Caco-2 (cell line): ENCODE measurements at regions not wholly inside any gene's neighbourhood (a gene's known extent, or its start where the extent isn't known, plus 50 kb on each side); places are given as distances from the start of the nearest gene placed in this dataset.

Experiments used
- BruUV-seq: library from RNA; stranded (reverse); fragments of 400-500 nt; replicated peaks from 2 replicates; lab custom pipeline; 2021; lab: Mats Ljungman, UMichigan
- CTCF ChIA-PET: fragments of 300-600 bp; sonication (Branson Sonifier 250); formaldehyde crosslinking; loops from one replicate; lab custom pipeline; 2022; ENCODE audit warnings: antibody characterized with exemption; lab: Charles Lee
- POLR2A ChIA-PET: fragments of 300-600 bp; sonication (Branson Sonifier 250); formaldehyde crosslinking; loops from one replicate; lab custom pipeline; 2022; ENCODE audit warnings: antibody characterized with exemption; lab: Charles Lee
- DNase-seq, 2 experiments: peaks; one replicate each; pipeline versions ENCODE4 v3.0.0 to v3.0.0-alpha.2; 2020 to 2022
- H3K27me3 ChIP-seq: replicated peaks from 2 replicates; pipeline ENCODE4 v1.6.0; 2011; ENCODE audit warnings: low read length; ENCODE audit not compliant: control insufficient read depth, insufficient read depth
- H3K36me3 ChIP-seq: 2 replicates; pipeline ENCODE4 v1.5.1; 2011; ENCODE audit warnings: low read length; ENCODE audit not compliant: control insufficient read depth, insufficient read depth
- H3K4me1 ChIP-seq: fragments of 250-450 bp; sonication (Bioruptor Pico); 2 replicates; pipeline ENCODE4 v1.5.1; 2020; ENCODE audit warnings: mild to moderate bottlenecking
- H3K4me3 ChIP-seq: 2 replicates; pipeline ENCODE4 v1.5.1; 2011; ENCODE audit warnings: low read depth, mild to moderate bottlenecking, control low read depth, low read length
- H3K9me3 ChIP-seq: fragments of 250-450 bp; sonication (Bioruptor Pico); 2 replicates; pipeline ENCODE4 v1.5.1; 2020; ENCODE audit warnings: mild to moderate bottlenecking, moderate library complexity
- H3K27ac Mint-ChIP-seq: one replicate; pipeline ENCODE4 v1.8.0; 2022; ENCODE audit warnings: mixed read lengths; ENCODE audit not compliant: unreplicated experiment
- H3K27me3 Mint-ChIP-seq: one replicate; pipeline ENCODE4 v1.8.0; 2022; ENCODE audit warnings: mixed read lengths; ENCODE audit not compliant: insufficient read depth, unreplicated experiment
- H3K36me3 Mint-ChIP-seq: one replicate; pipeline ENCODE4 v1.8.0; 2022; ENCODE audit warnings: mild to moderate bottlenecking, mixed read lengths; ENCODE audit not compliant: insufficient read depth, unreplicated experiment
- H3K4me1 Mint-ChIP-seq: one replicate; pipeline ENCODE4 v1.8.0; 2022; ENCODE audit warnings: low read depth, mixed read lengths; ENCODE audit not compliant: unreplicated experiment
- H3K4me3 Mint-ChIP-seq: one replicate; pipeline ENCODE4 v1.8.0; 2022; ENCODE audit warnings: mild to moderate bottlenecking, moderate library complexity, mixed read lengths; ENCODE audit not compliant: unreplicated experiment
- H3K9me3 Mint-ChIP-seq: one replicate; pipeline ENCODE4 v1.8.0; 2022; ENCODE audit warnings: mixed read lengths; ENCODE audit not compliant: unreplicated experiment
- CTCF ChIP-seq, 2 experiments: fragments of 200-600 bp in 1 of 2; IDR thresholded peaks; 1 replicate in 1 of 2; 2 replicates in 1 of 2; pipeline versions ENCODE4 v1.5.1 to v1.8.0; 2011 to 2022; ENCODE audit warnings: antibody characterized with exemption in 1 of 2, control low read depth in 1 of 2, inconsistent platforms in 1 of 2, low read depth in 1 of 2, low read length in 1 of 2, mild to moderate bottlenecking in 1 of 2, moderate library complexity in 1 of 2; ENCODE audit not compliant: insufficient read depth in 1 of 2, severe bottlenecking in 1 of 2, unreplicated experiment in 1 of 2
- intact Hi-C: fragments of 100-400 bp; cut with micrococcal nuclease; formaldehyde crosslinking; loops from one replicate; pipeline ENCODE4 v1.10.0; 2022; ENCODE audit not compliant: unreplicated experiment

- H3K9me3 Mint-ChIP-seq, result peaks cover 19% of the 10 kb centered on the region
- no peak overlapping the region for H3K4me3 Mint-ChIP-seq
- H3K27ac Mint-ChIP-seq, result no peak overlapping the region
- DNase-seq, result no peak
- no peaks in the 10 kb centered on the region for H3K27me3 ChIP-seq
- H3K9me3 ChIP-seq, result no peaks in the 10 kb centered on the region
- H3K4me3 ChIP-seq, result no peak overlapping the region
- no peaks in the 10 kb centered on the region for H3K36me3 ChIP-seq
- ChIA-PET POLR2A (no interaction called here), CTCF (no interaction called here)
- no TSS peak for BruUV-seq
- intact Hi-C loops, result no loop called here
- H3K4me1 ChIP-seq, result peaks cover 20% of the 10 kb centered on the region
- TF ChIP-seq CTCF (IDR thresholded peaks at IDR 0.05; ENCODE audit: insufficient read depth in 1 of 2, low read depth in 1 of 2, low read length in 1 of 2, severe bottlenecking in 1 of 2, unreplicated experiment in 1 of 2), result no peak
- peaks cover 22% of the 10 kb centered on the region for H3K4me1 Mint-ChIP-seq
- H3K36me3 Mint-ChIP-seq, result peaks cover 6% of the 10 kb centered on the region
- H3K27me3 Mint-ChIP-seq, result no peaks in the 10 kb centered on the region
These were observed 456.2 kb upstream of the NECTIN3 start for GRCh38 chr3:110615454-110615853.

DNA sequence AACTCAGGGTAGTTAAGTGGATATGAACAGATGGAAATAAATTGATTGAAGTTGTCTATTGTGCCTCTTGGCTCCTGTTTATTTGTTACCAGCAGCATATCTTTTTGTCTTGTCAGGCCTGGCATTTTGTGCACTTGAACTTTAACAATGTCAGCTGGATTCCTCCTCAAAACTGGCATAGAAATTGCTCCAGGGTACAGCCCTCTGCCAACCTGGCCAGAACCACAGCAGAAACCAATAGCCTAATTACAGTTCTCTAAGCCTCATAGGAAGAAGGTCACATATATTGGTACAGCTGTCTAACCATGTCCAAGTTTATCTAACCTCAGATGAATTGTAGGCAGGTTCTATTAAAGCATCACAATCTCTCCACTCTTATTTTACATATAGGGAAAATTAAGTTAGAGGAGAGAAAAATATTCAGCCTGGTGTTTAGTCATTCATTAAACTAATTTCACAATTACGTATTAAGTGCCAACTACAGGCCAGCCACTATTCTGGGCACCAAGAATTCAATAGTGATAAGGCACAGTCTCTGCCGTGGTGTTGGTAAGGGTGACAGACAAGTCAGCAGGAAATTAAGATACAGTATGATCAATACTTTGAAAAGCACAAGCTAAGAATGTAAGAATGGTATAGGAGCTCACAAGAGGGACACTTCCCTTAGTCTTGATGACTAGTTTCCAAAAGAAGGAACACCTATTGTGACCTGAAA lies 452.9 kb upstream of the NECTIN3 start:
- peaks cover 37% of the 10 kb centered on the region for H3K4me1 Mint-ChIP-seq
- no peak overlapping the region for H3K4me3 Mint-ChIP-seq
- no peaks in the 10 kb centered on the region for H3K36me3 ChIP-seq
- ChIA-PET CTCF (no interaction called here), POLR2A (no interaction called here)
- no peak overlapping the region for H3K27ac Mint-ChIP-seq
- H3K9me3 ChIP-seq, result no peaks in the 10 kb centered on the region
- H3K9me3 Mint-ChIP-seq, result peaks cover 38% of the 10 kb centered on the region
- no peaks in the 10 kb centered on the region for H3K27me3 ChIP-seq
- BruUV-seq, result no TSS peak
- H3K4me1 ChIP-seq, result peaks cover 51% of the 10 kb centered on the region
- intact Hi-C loops, result no loop called here
- no peaks in the 10 kb centered on the region for H3K27me3 Mint-ChIP-seq
- H3K36me3 Mint-ChIP-seq, result peaks cover 6% of the 10 kb centered on the region
- no peak overlapping the region for H3K4me3 ChIP-seq
- TF ChIP-seq CTCF (IDR thresholded peaks at IDR 0.05; ENCODE audit: insufficient read depth in 1 of 2, low read depth in 1 of 2, low read length in 1 of 2, severe bottlenecking in 1 of 2, unreplicated experiment in 1 of 2), result no peak
- no peak for DNase-seq

- peaks cover 55% of the 10 kb centered on the region for H3K4me1 ChIP-seq
- CTCF ChIA-PET, result no interaction called here
- Mint-ChIP-seq H3K4me3 (no peak overlapping the region), H3K36me3 (peaks cover 8% of the 10 kb centered on the region), H3K27me3 (no peaks in the 10 kb centered on the region), H3K9me3 (peaks cover 34% of the 10 kb centered on the region), H3K27ac (peak overlapping the region; percentile 59), H3K4me1 (peaks cover 40% of the 10 kb centered on the region)
- DNase-seq, result no peak
- no peak overlapping the region for H3K4me3 ChIP-seq
- H3K9me3 ChIP-seq, result no peaks in the 10 kb centered on the region
- intact Hi-C loops, result no loop called here
- BruUV-seq, result no TSS peak
- no peak for TF ChIP-seq CTCF (IDR thresholded peaks at IDR 0.05; ENCODE audit: insufficient read depth in 1 of 2, low read depth in 1 of 2, low read length in 1 of 2, severe bottlenecking in 1 of 2, unreplicated experiment in 1 of 2)
- POLR2A ChIA-PET, result no interaction called here
- H3K36me3 ChIP-seq, result no peaks in the 10 kb centered on the region
- no peaks in the 10 kb centered on the region for H3K27me3 ChIP-seq
These were observed 451.5 kb upstream of the NECTIN3 start for GRCh38 chr3:110620118-110620517.
